Astrocyte of the spinal cord (primary cell): ENCODE measurements at regions not wholly inside any gene's neighbourhood (a gene's known extent, or its start where the extent isn't known, plus 50 kb on each side); places are given as distances from the start of the nearest gene placed in this dataset.

ENCODE experiments used
- DNase-seq: peaks from one replicate; pipeline ENCODE4 v3.0.0; 2011; ENCODE audit warnings: low read depth, low spot score
- H3K4me3 ChIP-seq: 2 replicates; pipeline ENCODE4 v1.5.1; 2011; ENCODE audit warnings: low read depth, mild to moderate bottlenecking, low read length, moderate library complexity
- CTCF ChIP-seq: IDR thresholded peaks from 2 replicates; pipeline ENCODE4 v1.5.1; 2012; ENCODE audit warnings: low read depth, mild to moderate bottlenecking, low read length, inconsistent platforms
- in situ Hi-C: cut with HindIII; loops from 2 replicates; pipeline ENCODE4 v1.10.0; 2017; ENCODE audit warnings: low sequenced_read_pairs

GRCh38 chr7:46532571-46532970 lies 611.5 kb upstream of the IGFBP3 start:
- DNase-seq: no peak
- in situ Hi-C loops: no loop called here
- H3K4me3 ChIP-seq: no peak overlapping the region
- no peak for TF ChIP-seq CTCF

DNA sequence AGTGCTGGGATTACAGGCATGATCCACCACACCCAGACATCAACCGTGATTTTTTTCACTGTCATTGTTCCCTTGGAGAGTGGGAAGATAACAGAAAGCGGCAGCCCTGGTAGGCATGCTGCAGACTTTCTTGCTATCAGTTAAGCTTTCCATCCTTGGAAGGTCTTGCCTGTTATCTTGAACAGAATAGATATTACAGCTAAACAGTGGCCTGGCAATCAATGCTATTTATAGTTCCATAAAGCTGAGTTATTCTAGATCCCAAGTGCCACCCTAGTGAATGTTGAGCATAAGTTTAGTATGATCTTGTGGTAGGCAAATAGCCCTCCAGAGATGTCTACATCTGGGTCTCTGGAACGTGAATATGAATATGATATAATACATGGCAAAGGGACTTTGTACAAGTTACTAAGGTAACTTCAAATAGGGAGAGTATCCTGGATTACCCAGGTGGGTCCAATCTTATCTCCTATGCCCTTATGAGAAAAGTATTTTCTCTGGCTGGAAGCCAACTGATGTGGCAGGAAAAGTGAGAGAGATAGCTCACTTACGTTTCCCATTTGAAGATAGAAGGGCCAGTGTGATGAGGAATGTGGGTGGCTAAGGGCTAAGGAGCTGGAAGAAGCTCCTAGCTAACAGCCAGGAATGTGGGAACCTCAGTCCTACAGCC lies 609.1 kb upstream of the IGFBP3 start:
- TF ChIP-seq CTCF: no peak
- H3K4me3 ChIP-seq: no peak overlapping the region
- in situ Hi-C loops: no loop called here
- no peak for DNase-seq

DNA sequence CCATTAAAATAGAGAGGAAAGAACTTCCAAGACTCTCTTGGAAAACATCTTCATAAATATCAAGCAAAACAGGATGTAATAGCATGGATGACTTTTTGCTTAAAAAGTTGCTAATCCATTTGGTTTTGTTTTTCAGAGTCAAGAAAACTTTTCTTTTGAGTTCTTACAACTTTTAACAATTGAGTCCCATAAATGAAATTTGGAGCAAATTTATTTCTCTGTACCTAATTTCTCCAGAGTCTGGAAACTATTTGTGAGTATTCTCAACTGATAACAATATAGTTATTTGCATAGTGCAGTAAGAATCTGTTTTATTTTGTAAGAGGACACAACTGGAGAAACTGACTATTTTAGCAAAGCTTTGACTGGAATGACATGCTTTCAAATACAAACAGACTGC lies 606.3 kb upstream of the IGFBP3 start:
- TF ChIP-seq CTCF: no peak
- no peak for DNase-seq
- no peak overlapping the region for H3K4me3 ChIP-seq
- in situ Hi-C loops: no loop called here

- no peak for TF ChIP-seq CTCF
- in situ Hi-C loops: no loop called here
- no peak overlapping the region for H3K4me3 ChIP-seq
- peak; percentile 36 for DNase-seq
These were observed 604.8 kb upstream of the IGFBP3 start for GRCh38 chr7:46525876-46526275.

- no peak for DNase-seq
- no peak overlapping the region for H3K4me3 ChIP-seq
- in situ Hi-C loops: no loop called here
- TF ChIP-seq CTCF: no peak
These were observed 603.3 kb upstream of the IGFBP3 start for GRCh38 chr7:46524350-46524749.

DNA sequence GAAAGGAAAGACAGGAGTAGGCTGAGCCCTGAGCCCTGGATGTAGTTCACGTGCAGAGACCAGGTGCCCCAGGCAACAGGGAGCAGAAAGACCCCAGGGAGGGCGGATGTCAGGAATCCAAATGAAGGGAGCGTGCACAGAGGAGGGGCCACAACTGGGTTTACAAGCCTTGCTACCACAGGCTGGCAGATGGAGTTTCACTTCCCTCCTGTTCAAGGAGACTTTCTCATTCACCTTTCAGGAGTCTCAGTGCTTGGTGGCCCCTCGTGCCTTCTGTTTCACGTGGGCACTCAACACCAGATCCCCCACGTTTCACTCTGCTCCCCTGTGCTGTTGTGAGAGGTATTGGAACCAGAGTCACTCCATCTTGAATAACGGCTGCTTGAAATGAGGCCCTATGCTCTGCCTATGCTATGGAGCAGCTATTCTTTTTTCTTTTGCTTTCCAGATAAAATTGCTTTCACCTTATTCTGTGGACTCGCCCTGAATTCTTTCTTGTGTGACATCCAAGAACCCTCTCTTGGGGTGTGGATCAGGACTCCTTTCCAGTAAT lies 601.4 kb upstream of the IGFBP3 start:
- DNase-seq: no peak
- no peak for TF ChIP-seq CTCF
- no peak overlapping the region for H3K4me3 ChIP-seq
- in situ Hi-C loops: no loop called here
